ENCODE measurements at regions not wholly inside any gene's neighbourhood (a gene's known extent, or its start where the extent isn't known, plus 50 kb on each side); places are given as distances from the start of the nearest gene placed in this dataset.

GRCh38 chr2:33764551-33764950, 165.5 kb upstream of the FAM98A start:
- no peak for TF ChIP-seq CTCF (conservative IDR thresholded peaks at IDR 0.05; ENCODE audit: low read depth, low read length)
- no peak for TF ChIP-seq EZH2 (IDR thresholded peaks at IDR 0.05; ENCODE audit: borderline replicate concordance, low read depth, low read length, poor library complexity, severe bottlenecking)
